Spleen (tissue), 7 donors: ENCODE measurements at regions not wholly inside any gene's neighbourhood (a gene's known extent, or its start where the extent isn't known, plus 50 kb on each side); places are given as distances from the start of the nearest gene placed in this dataset.
"Not testable (repeated sequence)": the region's sequence is repeated elsewhere in the genome, so short reads cannot be mapped to it uniquely, and the experiment has no call there.

Experiments
- CTCF ChIP-seq, 11 experiments: fragments of 200-600 bp in 7 of 11; fragments of 450-650 bp in 4 of 11; sonication (generic) in 4 of 11; IDR thresholded peaks in 8 of 11; conservative IDR thresholded peaks in 3 of 11; 1 replicate in 7 of 11; 2 replicates in 4 of 11; pipeline versions ENCODE4 v1.4.0 to v1.8.0; 2016 to 2021; ENCODE audit warnings: antibody characterized with exemption in 11 of 11, inconsistent platforms in 4 of 11, mild to moderate bottlenecking in 1 of 11
- POLR2A ChIP-seq, 3 donors: fragments of 450-650 bp; IDR thresholded peaks; one replicate each; pipeline ENCODE4 v1.5.1; 2017; ENCODE audit warnings: antibody characterized with exemption in 3 of 3, mild to moderate bottlenecking in 1 of 3
- donor health status: DM: no; HTN: no; CAD: no; lungs with moderate emphysema.
- donor health status: DM: no; HTN: no; CAD: no.
- donor health status: DM: no; HTN: no; CAD: no.

- not testable (repeated sequence) for TF ChIP-seq CTCF (IDR thresholded peaks at IDR 0.05 in 8 of 11, conservative IDR thresholded peaks at IDR 0.05 in 3 of 11); POLR2A (IDR thresholded peaks at IDR 0.05)
Observed at GRCh38 chr10:90294821-90295540, 562.9 kb downstream of the HTR7 start.
